ENCODE measurements at regions not wholly inside any gene's neighbourhood (a gene's known extent, or its start where the extent isn't known, plus 50 kb on each side); places are given as distances from the start of the nearest gene placed in this dataset.

DNA sequence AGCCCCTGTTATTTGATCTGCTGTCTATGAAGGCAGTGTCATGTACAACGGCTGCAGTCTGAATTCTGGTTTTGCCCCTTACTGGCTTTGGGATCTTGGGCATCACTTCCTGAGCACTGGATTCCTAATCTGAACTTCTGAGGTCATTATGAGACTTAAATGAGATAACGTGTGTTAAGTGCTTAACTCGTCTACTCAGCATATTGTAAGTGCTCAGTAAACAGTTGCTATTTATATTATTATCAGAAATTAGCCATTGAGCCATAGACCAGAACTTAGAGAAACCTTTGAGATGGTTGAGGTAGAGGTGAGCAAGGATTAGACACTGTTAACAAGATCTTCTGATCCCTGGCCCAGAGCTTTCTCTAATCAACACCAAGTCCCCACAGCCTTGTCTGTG is 284.1 kb upstream of the ONECUT1 start:
- H3K27me3 ChIP-seq (ENCODE audit: insufficient read depth, low read length, poor library complexity): no peaks in the 10 kb centered on the region
- H3K4me3 ChIP-seq (ENCODE audit: low read depth in 1 of 2, low read length in 2 of 2): no peak overlapping the region
- no peak overlapping the region for H3K4me2 ChIP-seq (ENCODE audit: insufficient read depth, low read length)
- no peak overlapping the region for H2AFZ ChIP-seq (ENCODE audit: low read depth, low read length)
- H3K36me3 ChIP-seq (ENCODE audit: insufficient read depth, low read length): no peaks in the 10 kb centered on the region
- H3K9ac ChIP-seq (ENCODE audit: low read depth, low read length): no peak overlapping the region
- TF ChIP-seq, protein P1, sequence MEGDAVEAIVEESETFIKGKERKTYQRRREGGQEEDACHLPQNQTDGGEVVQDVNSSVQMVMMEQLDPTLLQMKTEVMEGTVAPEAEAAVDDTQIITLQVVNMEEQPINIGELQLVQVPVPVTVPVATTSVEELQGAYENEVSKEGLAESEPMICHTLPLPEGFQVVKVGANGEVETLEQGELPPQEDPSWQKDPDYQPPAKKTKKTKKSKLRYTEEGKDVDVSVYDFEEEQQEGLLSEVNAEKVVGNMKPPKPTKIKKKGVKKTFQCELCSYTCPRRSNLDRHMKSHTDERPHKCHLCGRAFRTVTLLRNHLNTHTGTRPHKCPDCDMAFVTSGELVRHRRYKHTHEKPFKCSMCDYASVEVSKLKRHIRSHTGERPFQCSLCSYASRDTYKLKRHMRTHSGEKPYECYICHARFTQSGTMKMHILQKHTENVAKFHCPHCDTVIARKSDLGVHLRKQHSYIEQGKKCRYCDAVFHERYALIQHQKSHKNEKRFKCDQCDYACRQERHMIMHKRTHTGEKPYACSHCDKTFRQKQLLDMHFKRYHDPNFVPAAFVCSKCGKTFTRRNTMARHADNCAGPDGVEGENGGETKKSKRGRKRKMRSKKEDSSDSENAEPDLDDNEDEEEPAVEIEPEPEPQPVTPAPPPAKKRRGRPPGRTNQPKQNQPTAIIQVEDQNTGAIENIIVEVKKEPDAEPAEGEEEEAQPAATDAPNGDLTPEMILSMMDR (IDR thresholded peaks at IDR 0.05; ENCODE audit: borderline replicate concordance, extremely low read depth, low read length, poor library complexity, severe bottlenecking): no peak
- no peak for TF ChIP-seq EZH2 (IDR thresholded peaks at IDR 0.05; ENCODE audit: borderline replicate concordance, low read depth, low read length, severe bottlenecking)
- H4K20me1 ChIP-seq (ENCODE audit: insufficient read depth, low read length): no peaks in the 10 kb centered on the region
- no peaks in the 10 kb centered on the region for H3K4me1 ChIP-seq (ENCODE audit: insufficient read depth, low read length)
- H3K27ac ChIP-seq (ENCODE audit: low read length): no peak overlapping the region
- DNase-seq: no peak
- no peak for ATAC-seq (ENCODE audit: insufficient read depth, low read depth)
- H3K9me3 ChIP-seq (ENCODE audit: insufficient read depth, low read length, severe bottlenecking): no peaks in the 10 kb centered on the region
- H3K79me2 ChIP-seq (ENCODE audit: insufficient read depth, low read length): no peaks in the 10 kb centered on the region

DNA sequence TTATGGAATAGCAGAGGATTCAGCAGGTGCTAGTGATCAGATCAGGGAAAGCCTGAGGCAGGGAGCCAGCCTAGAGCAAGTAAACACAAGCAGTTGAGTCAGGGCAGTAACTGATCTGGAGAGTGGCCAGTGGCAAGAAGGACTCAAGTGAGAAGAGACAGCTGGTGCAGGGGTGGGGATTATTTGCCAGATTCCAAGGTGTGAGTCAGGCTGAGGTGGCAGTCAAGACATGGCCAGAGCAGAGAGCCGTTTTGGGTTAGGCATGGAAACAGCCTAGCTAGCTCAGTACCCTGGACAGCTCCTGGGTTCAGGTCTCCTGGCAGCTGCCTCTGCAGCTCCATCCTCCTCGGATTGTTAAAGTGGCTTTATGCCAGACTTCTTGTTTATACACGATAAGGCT is 281.9 kb upstream of the ONECUT1 start:
- no peak overlapping the region for H3K9ac ChIP-seq (ENCODE audit: low read depth, low read length)
- H3K9me3 ChIP-seq (ENCODE audit: insufficient read depth, low read length, severe bottlenecking): no peaks in the 10 kb centered on the region
- no peaks in the 10 kb centered on the region for H3K36me3 ChIP-seq (ENCODE audit: insufficient read depth, low read length)
- H3K4me3 ChIP-seq (ENCODE audit: low read depth in 1 of 2, low read length in 2 of 2): no peak overlapping the region
- H4K20me1 ChIP-seq (ENCODE audit: insufficient read depth, low read length): no peaks in the 10 kb centered on the region
- no peak overlapping the region for H2AFZ ChIP-seq (ENCODE audit: low read depth, low read length)
- H3K79me2 ChIP-seq (ENCODE audit: insufficient read depth, low read length): no peaks in the 10 kb centered on the region
- no peaks in the 10 kb centered on the region for H3K4me1 ChIP-seq (ENCODE audit: insufficient read depth, low read length)
- no peaks in the 10 kb centered on the region for H3K27me3 ChIP-seq (ENCODE audit: insufficient read depth, low read length, poor library complexity)
- no peak for TF ChIP-seq EZH2 (IDR thresholded peaks at IDR 0.05; ENCODE audit: borderline replicate concordance, low read depth, low read length, severe bottlenecking)
- TF ChIP-seq, protein P1 (IDR thresholded peaks at IDR 0.05; ENCODE audit: borderline replicate concordance, extremely low read depth, low read length, poor library complexity, severe bottlenecking): no peak
- H3K27ac ChIP-seq (ENCODE audit: low read length): no peak overlapping the region
- DNase-seq: peak; percentile 67
- peak; percentile 82 for ATAC-seq (ENCODE audit: insufficient read depth, low read depth)
- no peak overlapping the region for H3K4me2 ChIP-seq (ENCODE audit: insufficient read depth, low read length)

DNA sequence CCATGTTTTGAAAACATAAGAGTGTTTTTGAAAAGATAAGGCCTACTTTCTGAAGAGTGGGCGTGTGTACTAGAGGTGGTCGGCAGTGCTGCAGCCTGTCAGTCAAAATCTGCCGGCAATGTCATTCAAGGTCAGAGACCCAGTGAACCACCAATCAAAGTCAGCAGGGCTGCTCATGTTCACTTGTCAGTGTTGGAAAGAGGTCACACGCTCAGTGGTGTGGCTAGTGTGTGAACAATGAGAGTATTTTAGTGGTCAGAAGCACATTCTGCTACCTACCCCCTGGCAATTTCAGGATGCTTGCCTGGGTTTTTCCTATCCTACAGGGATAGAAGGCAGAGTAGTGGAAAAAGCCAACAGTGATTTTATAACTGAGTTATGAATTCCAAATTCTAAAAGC is 278.5 kb upstream of the ONECUT1 start:
- no peak for TF ChIP-seq EZH2 (IDR thresholded peaks at IDR 0.05; ENCODE audit: borderline replicate concordance, low read depth, low read length, severe bottlenecking)
- TF ChIP-seq, protein P1 (IDR thresholded peaks at IDR 0.05; ENCODE audit: borderline replicate concordance, extremely low read depth, low read length, poor library complexity, severe bottlenecking): no peak
- peaks cover 7% of the 10 kb centered on the region; the same call in 1 of the 2 replicates for H3K4me1 ChIP-seq (ENCODE audit: insufficient read depth, low read length)
- DNase-seq (no peak), ATAC-seq (ENCODE audit: insufficient read depth, low read depth) (no peak)
- H3K9me3 ChIP-seq (ENCODE audit: insufficient read depth, low read length, severe bottlenecking): no peaks in the 10 kb centered on the region
- H3K4me2 ChIP-seq (ENCODE audit: insufficient read depth, low read length): no peak overlapping the region
- no peak overlapping the region for H3K27ac ChIP-seq (ENCODE audit: low read length)
- H4K20me1 ChIP-seq (ENCODE audit: insufficient read depth, low read length): no peaks in the 10 kb centered on the region
- H3K27me3 ChIP-seq (ENCODE audit: insufficient read depth, low read length, poor library complexity): no peaks in the 10 kb centered on the region
- H2AFZ ChIP-seq (ENCODE audit: low read depth, low read length): no peak overlapping the region
- H3K79me2 ChIP-seq (ENCODE audit: insufficient read depth, low read length): no peaks in the 10 kb centered on the region
- no peak overlapping the region for H3K4me3 ChIP-seq (ENCODE audit: low read depth in 1 of 2, low read length in 2 of 2)
- no peak overlapping the region for H3K9ac ChIP-seq (ENCODE audit: low read depth, low read length)
- no peaks in the 10 kb centered on the region for H3K36me3 ChIP-seq (ENCODE audit: insufficient read depth, low read length)
